Mesendoderm (in vitro differentiated cells): ENCODE measurements at regions not wholly inside any gene's neighbourhood (a gene's known extent, or its start where the extent isn't known, plus 50 kb on each side); places are given as distances from the start of the nearest gene placed in this dataset.

Experiments used
- DNase-seq: peaks from one replicate; pipeline ENCODE4 v3.0.0; 2013
- H2AK5ac ChIP-seq: 2 replicates; pipeline ENCODE4 v1.6.1; 2013; ENCODE audit warnings: low read length, inconsistent platforms
- H2BK120ac ChIP-seq: 2 replicates; pipeline ENCODE4 v1.6.1; 2013; ENCODE audit warnings: low read depth, mild to moderate bottlenecking, low read length, moderate library complexity, mixed read lengths
- H2BK15ac ChIP-seq: replicated peaks from 2 replicates; pipeline ENCODE4 v1.6.1; 2013; ENCODE audit warnings: low read depth, mild to moderate bottlenecking, moderate library complexity
- H2BK5ac ChIP-seq: 2 replicates; pipeline ENCODE4 v1.6.1; 2013; ENCODE audit warnings: low read length, inconsistent platforms
- H3K18ac ChIP-seq: 2 replicates; pipeline ENCODE4 v1.6.1; 2013; ENCODE audit warnings: mild to moderate bottlenecking, low read length, mixed read lengths
- H3K23ac ChIP-seq: one replicate; pipeline ENCODE4 v1.6.1; 2013; ENCODE audit warnings: low read length
- H3K27ac ChIP-seq: 2 replicates; pipeline ENCODE4 v1.5.1; 2013; ENCODE audit warnings: low read depth, mild to moderate bottlenecking, inconsistent platforms, low read length, moderate library complexity
- H3K27me3 ChIP-seq: 2 replicates; pipeline ENCODE4 v1.6.1; 2013; ENCODE audit warnings: low read length, control low read depth, mild to moderate bottlenecking, inconsistent platforms; ENCODE audit not compliant: insufficient read depth, poor library complexity
- H3K36me3 ChIP-seq: 2 replicates; pipeline ENCODE4 v1.6.1; 2013; ENCODE audit warnings: low read length, inconsistent platforms; ENCODE audit not compliant: control insufficient read depth, insufficient read depth
- H3K4ac ChIP-seq: one replicate; pipeline ENCODE4 v1.6.1; 2013; ENCODE audit warnings: low read depth, mild to moderate bottlenecking, low read length, moderate library complexity
- H3K4me1 ChIP-seq: 2 replicates; pipeline ENCODE4 v1.6.1; 2013; ENCODE audit warnings: low read depth, low read length, inconsistent platforms; ENCODE audit not compliant: control insufficient read depth
- H3K4me2 ChIP-seq: 2 replicates; pipeline ENCODE4 v1.6.1; 2013; ENCODE audit warnings: low read length
- H3K4me3 ChIP-seq: 2 replicates; pipeline ENCODE4 v1.5.1; 2013; ENCODE audit warnings: mild to moderate bottlenecking, low read length
- H3K56ac ChIP-seq: one replicate; pipeline ENCODE4 v1.6.1; 2013; ENCODE audit warnings: low read length
- H3K79me1 ChIP-seq: 2 replicates; pipeline ENCODE4 v1.6.1; 2013; ENCODE audit warnings: low read length, inconsistent platforms
- H3K79me2 ChIP-seq: 2 replicates; pipeline ENCODE4 v1.6.1; 2013; ENCODE audit warnings: mild to moderate bottlenecking, low read length; ENCODE audit not compliant: control insufficient read depth, insufficient read depth
- H3K9ac ChIP-seq: 2 replicates; pipeline ENCODE4 v1.6.1; 2013; ENCODE audit warnings: low read length, inconsistent platforms
- H4K5ac ChIP-seq: one replicate; pipeline ENCODE4 v1.6.1; 2013; ENCODE audit warnings: low read length
- H4K8ac ChIP-seq: one replicate; pipeline ENCODE4 v1.6.1; 2013; ENCODE audit warnings: low read depth, mild to moderate bottlenecking, control low read depth, low read length, moderate library complexity
- WGBS: extraction: QIAGEN DNeasy Blood & Tissue Kit; methylation state at CpG from one replicate; pipeline ENCODE4 v1.1.7; 2013; ENCODE audit warnings: low lambda C conversion rate, missing lambda C conversion rate; ENCODE audit not compliant: insufficient coverage; ENCODE audit errors: extremely low coverage; 5-methylcytosine and 5-hydroxymethylcytosine counted together

- H3K79me1 ChIP-seq = no peaks in the 10 kb centered on the region
- WGBS = no CpG with 5 or more reads among the region's 1 CpG
- H4K5ac ChIP-seq = no peak overlapping the region
- no peak overlapping the region for H3K4me2 ChIP-seq
- no peak overlapping the region for H3K27ac ChIP-seq
- H2AK5ac ChIP-seq = no peak overlapping the region
- no peaks in the 10 kb centered on the region for H3K36me3 ChIP-seq
- H3K79me2 ChIP-seq = no peaks in the 10 kb centered on the region
- no peak overlapping the region for H3K18ac ChIP-seq
- H4K8ac ChIP-seq = no peak overlapping the region
- H3K9ac ChIP-seq = no peak overlapping the region
- DNase-seq = no peak
- no peak overlapping the region for H3K4ac ChIP-seq
- no peak overlapping the region for H3K23ac ChIP-seq
- no peaks in the 10 kb centered on the region for H3K4me1 ChIP-seq
- no peak overlapping the region for H3K56ac ChIP-seq
- H2BK120ac ChIP-seq = no peak overlapping the region
- no peaks in the 10 kb centered on the region for H3K27me3 ChIP-seq
- H2BK5ac ChIP-seq = no peak overlapping the region
- no peak overlapping the region for H2BK15ac ChIP-seq
- no peak overlapping the region for H3K4me3 ChIP-seq
Observed at GRCh38 chr5:28880936-28881335, 1842.5 kb upstream of the CDH9 start.

GRCh38 chr5:28877050-28877449, 1838.7 kb upstream of the CDH9 start:
- no peak overlapping the region for H3K9ac ChIP-seq
- H2BK120ac ChIP-seq = no peak overlapping the region
- H3K27me3 ChIP-seq = no peaks in the 10 kb centered on the region
- H3K79me2 ChIP-seq = no peaks in the 10 kb centered on the region
- no peak overlapping the region for H4K5ac ChIP-seq
- H4K8ac ChIP-seq = no peak overlapping the region
- H2BK15ac ChIP-seq = no peak overlapping the region
- no peak overlapping the region for H2AK5ac ChIP-seq
- no peak overlapping the region for H3K18ac ChIP-seq
- DNase-seq = no peak
- no peak overlapping the region for H2BK5ac ChIP-seq
- no peak overlapping the region for H3K56ac ChIP-seq
- no peak overlapping the region for H3K4me3 ChIP-seq
- no peaks in the 10 kb centered on the region for H3K79me1 ChIP-seq
- no peak overlapping the region for H3K4me2 ChIP-seq
- H3K27ac ChIP-seq = no peak overlapping the region
- no peaks in the 10 kb centered on the region for H3K36me3 ChIP-seq
- H3K4me1 ChIP-seq = no peaks in the 10 kb centered on the region
- H3K4ac ChIP-seq = no peak overlapping the region
- H3K23ac ChIP-seq = no peak overlapping the region

- Histone ChIP-seq H2AK5ac (no peak overlapping the region), H3K4me1 (peaks cover 2% of the 10 kb centered on the region), H4K8ac (no peak overlapping the region), H3K79me2 (no peaks in the 10 kb centered on the region), H3K4ac (no peak overlapping the region), H3K36me3 (no peaks in the 10 kb centered on the region), H3K23ac (no peak overlapping the region), H3K18ac (no peak overlapping the region), H3K27me3 (no peaks in the 10 kb centered on the region), H3K27ac (no peak overlapping the region), H3K79me1 (no peaks in the 10 kb centered on the region), H3K4me3 (no peak overlapping the region), H3K56ac (no peak overlapping the region), H2BK5ac (no peak overlapping the region), H2BK120ac (no peak overlapping the region), H3K9ac (no peak overlapping the region), H2BK15ac (no peak overlapping the region), H3K4me2 (no peak overlapping the region), H4K5ac (no peak overlapping the region)
- WGBS = no CpG with 5 or more reads among the region's 2 CpGs
- no peak for DNase-seq
Observed at GRCh38 chr5:28864006-28864405, 1825.6 kb upstream of the CDH9 start.

- Histone ChIP-seq H3K4me3 (no peak overlapping the region), H2BK15ac (no peak overlapping the region), H3K23ac (no peak overlapping the region), H3K18ac (no peak overlapping the region), H3K56ac (no peak overlapping the region), H2AK5ac (no peak overlapping the region), H2BK5ac (no peak overlapping the region), H2BK120ac (no peak overlapping the region), H3K79me2 (no peaks in the 10 kb centered on the region), H3K36me3 (no peaks in the 10 kb centered on the region), H4K8ac (no peak overlapping the region), H3K79me1 (no peaks in the 10 kb centered on the region), H4K5ac (no peak overlapping the region), H3K9ac (no peak overlapping the region), H3K27ac (no peak overlapping the region), H3K4me2 (no peak overlapping the region), H3K4ac (no peak overlapping the region), H3K27me3 (no peaks in the 10 kb centered on the region), H3K4me1 (peaks cover 2% of the 10 kb centered on the region)
- no peak for DNase-seq
- no CpG with 5 or more reads among the region's 1 CpG for whole genome bisulfite sequencing
Observed at GRCh38 chr5:28862860-28863196, 1824.4 kb upstream of the CDH9 start.

- peak overlapping the region; percentile 18 for H3K18ac ChIP-seq
- no peak overlapping the region for H3K4me3 ChIP-seq
- no CpG with 5 or more reads among the region's 12 CpGs for WGBS
- no peak overlapping the region for H3K56ac ChIP-seq
- no peak overlapping the region for H2BK120ac ChIP-seq
- no peak overlapping the region for H4K5ac ChIP-seq
- peaks cover 2% of the 10 kb centered on the region for H3K4me1 ChIP-seq
- no peak overlapping the region for H2BK15ac ChIP-seq
- no peaks in the 10 kb centered on the region for H3K36me3 ChIP-seq
- H3K79me2 ChIP-seq = no peaks in the 10 kb centered on the region
- DNase-seq = peak; percentile 66
- no peak overlapping the region for H3K9ac ChIP-seq
- peak overlapping the region; percentile 37 for H3K27ac ChIP-seq
- H3K4me2 ChIP-seq = no peak overlapping the region
- no peak overlapping the region for H3K4ac ChIP-seq
- no peak overlapping the region for H3K23ac ChIP-seq
- no peaks in the 10 kb centered on the region for H3K27me3 ChIP-seq
- no peak overlapping the region for H2AK5ac ChIP-seq
- peak overlapping the region; percentile 64 for H2BK5ac ChIP-seq
- no peaks in the 10 kb centered on the region for H3K79me1 ChIP-seq
- H4K8ac ChIP-seq = no peak overlapping the region
Observed at GRCh38 chr5:28862137-28862859, 1823.9 kb upstream of the CDH9 start.

- no peak for DNase-seq
- H3K4ac ChIP-seq = no peak overlapping the region
- H2AK5ac ChIP-seq = no peak overlapping the region
- no CpG with 5 or more reads among the region's 1 CpG for WGBS
- no peaks in the 10 kb centered on the region for H3K27me3 ChIP-seq
- no peaks in the 10 kb centered on the region for H3K4me1 ChIP-seq
- no peak overlapping the region for H2BK5ac ChIP-seq
- no peaks in the 10 kb centered on the region for H3K36me3 ChIP-seq
- H3K27ac ChIP-seq = no peak overlapping the region
- H3K4me2 ChIP-seq = no peak overlapping the region
- H3K79me1 ChIP-seq = no peaks in the 10 kb centered on the region
- H3K56ac ChIP-seq = no peak overlapping the region
- no peak overlapping the region for H2BK15ac ChIP-seq
- no peak overlapping the region for H3K23ac ChIP-seq
- H3K9ac ChIP-seq = no peak overlapping the region
- no peak overlapping the region for H3K18ac ChIP-seq
- no peaks in the 10 kb centered on the region for H3K79me2 ChIP-seq
- H4K5ac ChIP-seq = no peak overlapping the region
- no peak overlapping the region for H3K4me3 ChIP-seq
- H4K8ac ChIP-seq = no peak overlapping the region
- no peak overlapping the region for H2BK120ac ChIP-seq
Observed at GRCh38 chr5:28855626-28856025, 1817.2 kb upstream of the CDH9 start.
